SU-DHL-6 (cell line): ENCODE measurements at regions not wholly inside any gene's neighbourhood (a gene's known extent, or its start where the extent isn't known, plus 50 kb on each side); places are given as distances from the start of the nearest gene placed in this dataset.

Experiments used
- CTCF ChIP-seq: fragments of 200-600 bp; sonication (generic); IDR thresholded peaks from one replicate; pipeline ENCODE4 v1.5.1; 2017; ENCODE audit warnings: antibody characterized with exemption, mild to moderate bottlenecking, low read length, moderate library complexity; ENCODE audit not compliant: insufficient read depth, poor library complexity, severe bottlenecking
- EZH2phosphoT487 ChIP-seq: fragments of 200-600 bp; sonication (generic), shearing (Covaris generic); conservative IDR thresholded peaks from 2 replicates; pipeline ENCODE4 v1.6.1; 2018; ENCODE audit warnings: mild to moderate bottlenecking, antibody characterized with exemption, low read length, moderate library complexity, mixed read lengths

- TF ChIP-seq CTCF (no peak), EZH2phosphoT487 (no peak)
These were observed 247.9 kb downstream of the ADGRL2 start for GRCh38 chr1:82048596-82048995.
